BLaER1 treated with 17β-estradiol and CSF1 and Interleukin-3, amounts not matched to agents 10 nM and 100 nM (cell line): ENCODE measurements at regions not wholly inside any gene's neighbourhood (a gene's known extent, or its start where the extent isn't known, plus 50 kb on each side); places are given as distances from the start of the nearest gene placed in this dataset.
"Not testable (repeated sequence)": the region's sequence is repeated elsewhere in the genome, so short reads cannot be mapped to it uniquely, and the experiment has no call there.

Source experiments
- H3K27ac ChIP-seq, 11 experiments: shearing (Covaris generic); formaldehyde crosslinking; 2 replicates each; pipeline ENCODE4 v1.8.1; 2022
- H3K27me3 ChIP-seq, 11 experiments: shearing (Covaris generic); formaldehyde crosslinking; 2 replicates each; pipeline ENCODE4 v1.8.1; 2022
- H3K36me3 ChIP-seq, 11 experiments: shearing (Covaris generic); formaldehyde crosslinking; 2 replicates each; pipeline ENCODE4 v1.8.1; 2022
- H3K4me1 ChIP-seq, 10 experiments: shearing (Covaris generic); formaldehyde crosslinking; 2 replicates each; pipeline ENCODE4 v1.8.1; 2022
- H3K4me2 ChIP-seq, 11 experiments: shearing (Covaris generic); formaldehyde crosslinking; 2 replicates each; pipeline ENCODE4 v1.8.1; 2022
- H3K4me3 ChIP-seq, 10 experiments: shearing (Covaris generic); formaldehyde crosslinking; 2 replicates each; pipeline ENCODE4 v1.8.1; 2022
- H3K9ac ChIP-seq, 11 experiments: shearing (Covaris generic); formaldehyde crosslinking; 2 replicates each; pipeline ENCODE4 v1.8.1; 2022
- H3K9me3 ChIP-seq, 11 experiments: shearing (Covaris generic); formaldehyde crosslinking; replicated peaks in 1 of 11; 2 replicates each; pipeline ENCODE4 v1.8.1; 2022
- H4K20me1 ChIP-seq, 11 experiments: shearing (Covaris generic); formaldehyde crosslinking; 2 replicates each; pipeline ENCODE4 v1.8.1; 2022
- Cebpa-rat ChIP-seq, 11 experiments: shearing (Covaris generic); IDR thresholded peaks; 2 replicates each; pipeline ENCODE4 v1.8.1; 2022

DNA sequence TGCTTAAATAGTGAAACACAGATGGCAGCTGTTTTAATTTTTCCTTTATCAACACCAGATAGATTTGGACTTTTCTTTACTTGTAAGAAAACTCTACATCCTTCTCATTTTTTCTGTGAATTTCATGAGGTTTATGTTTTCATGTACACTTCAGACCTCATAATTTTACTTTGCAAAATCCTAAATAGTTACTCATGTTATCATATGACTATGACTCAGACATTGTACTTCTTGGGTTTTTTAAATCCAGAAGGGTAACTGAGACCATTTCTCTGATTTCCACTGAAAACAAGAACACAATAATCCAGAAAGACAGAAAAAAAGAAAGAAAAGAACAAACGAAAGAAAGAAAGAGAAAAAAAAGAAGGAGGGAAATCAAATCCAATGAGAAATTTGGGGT, 1021.6 kb downstream of the NCAM2 start:
- H3K4me1 ChIP-seq, result no peaks in the 10 kb centered on the region
- no peaks in the 10 kb centered on the region for H3K36me3 ChIP-seq
- H3K9ac ChIP-seq, result no peak overlapping the region
- no peak overlapping the region for H3K4me3 ChIP-seq
- H3K27ac ChIP-seq, result no peak overlapping the region
- no peak overlapping the region for H3K4me2 ChIP-seq
- H3K27me3 ChIP-seq, result no peaks in the 10 kb centered on the region
- H3K9me3 ChIP-seq, result peaks cover 0 to 25% (median 11%) of the 10 kb centered on the region in 11 experiments; a peak in 16 of 22 replicates
- H4K20me1 ChIP-seq, result no peaks in the 10 kb centered on the region
- TF ChIP-seq Cebpa-rat (IDR thresholded peaks at IDR 0.05), result no peak

DNA sequence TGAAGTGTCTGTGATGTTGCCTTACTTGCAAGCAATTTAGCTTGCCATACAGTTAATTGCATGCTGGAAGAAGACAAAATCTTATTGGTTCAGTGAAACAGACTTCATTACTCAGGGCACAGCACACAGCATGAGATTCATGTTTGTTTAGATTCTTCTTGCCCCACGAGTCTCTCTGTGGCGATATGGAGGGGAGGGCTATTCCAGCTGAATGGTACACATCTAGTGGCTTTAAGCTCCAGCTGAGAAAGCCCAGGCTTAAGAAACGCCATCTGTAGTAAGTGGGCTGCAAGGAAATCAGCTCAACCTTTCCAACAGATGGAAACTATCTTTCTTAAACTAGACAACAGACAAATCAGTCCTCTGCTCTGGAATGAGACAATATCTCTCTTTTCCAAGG, 1022.0 kb downstream of the NCAM2 start:
- no peak for TF ChIP-seq Cebpa-rat (IDR thresholded peaks at IDR 0.05)
- Histone ChIP-seq H3K9me3 (peaks cover 0 to 25% (median 9%) of the 10 kb centered on the region in 11 experiments; a peak in 16 of 22 replicates), H3K27me3 (no peaks in the 10 kb centered on the region), H3K4me1 (no peaks in the 10 kb centered on the region), H3K9ac (no peak overlapping the region), H4K20me1 (no peaks in the 10 kb centered on the region), H3K4me2 (no peak overlapping the region), H3K36me3 (no peaks in the 10 kb centered on the region), H3K27ac (no peak overlapping the region), H3K4me3 (no peak overlapping the region)

DNA sequence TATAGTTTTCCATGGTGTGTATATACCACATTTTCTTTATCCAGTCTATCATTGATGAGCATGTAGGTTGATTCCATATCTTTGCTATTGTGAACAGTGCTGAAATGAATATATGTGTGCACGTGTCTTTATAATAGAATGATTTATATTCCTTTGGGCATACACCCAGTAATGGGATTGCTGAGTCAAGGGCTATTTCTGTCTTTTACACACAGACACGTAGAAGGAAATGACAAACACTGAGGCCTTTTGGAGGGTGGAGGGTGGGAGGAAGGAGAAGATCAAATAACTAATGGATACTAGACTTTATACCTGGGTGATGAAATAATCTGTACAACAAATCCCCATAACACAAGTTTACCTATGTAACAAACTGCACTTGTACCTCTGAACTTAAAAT, 1025.7 kb downstream of the NCAM2 start:
- not testable (repeated sequence) for H3K9ac ChIP-seq, H3K4me1 ChIP-seq, H3K36me3 ChIP-seq, H3K27ac ChIP-seq, H3K4me3 ChIP-seq, H3K4me2 ChIP-seq, H4K20me1 ChIP-seq, H3K9me3 ChIP-seq, H3K27me3 ChIP-seq

DNA sequence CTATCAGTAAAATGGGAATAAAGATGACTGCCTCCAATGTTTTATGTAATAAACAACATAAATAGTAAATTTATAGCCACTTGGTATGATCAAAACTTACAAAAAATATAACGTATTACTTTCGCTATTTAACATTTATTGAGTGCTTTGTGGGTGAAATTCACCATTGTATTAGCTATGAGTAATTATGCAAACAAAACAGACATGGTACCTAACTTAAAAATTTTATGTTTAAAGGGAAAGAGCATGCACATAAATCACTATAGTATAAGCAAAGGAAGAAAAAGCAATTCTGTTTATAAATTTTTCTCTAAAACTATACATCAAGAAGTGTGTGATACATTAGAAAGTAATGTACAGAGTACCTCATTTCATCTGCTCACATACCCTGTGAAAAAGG, 1046.2 kb downstream of the NCAM2 start:
- no peak for TF ChIP-seq Cebpa-rat (IDR thresholded peaks at IDR 0.05)
- no peaks in the 10 kb centered on the region for H3K4me1 ChIP-seq

DNA sequence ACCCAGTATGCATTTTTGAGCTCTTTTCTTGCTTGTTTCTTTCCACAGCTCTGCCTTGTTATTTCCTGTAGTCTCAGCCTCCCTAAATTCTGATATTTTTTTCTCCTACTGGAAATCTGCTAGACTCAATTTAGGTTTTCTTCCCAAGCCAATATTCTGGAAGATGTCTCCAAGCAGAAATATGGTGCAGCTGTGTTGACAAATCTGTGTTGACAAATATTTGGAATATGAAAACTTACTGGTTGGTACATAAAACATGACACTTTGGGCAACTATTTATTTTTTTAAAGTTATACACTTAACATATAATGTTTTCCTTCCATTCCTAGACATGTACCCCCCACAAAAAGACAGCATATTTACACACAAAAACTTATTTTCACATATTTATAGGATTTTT, 1048.4 kb downstream of the NCAM2 start:
- H3K9me3 ChIP-seq, result no peaks in the 10 kb centered on the region
- no peak overlapping the region for H3K27ac ChIP-seq
- no peak overlapping the region for H3K4me3 ChIP-seq
- H3K4me1 ChIP-seq, result no peaks in the 10 kb centered on the region
- no peaks in the 10 kb centered on the region for H3K36me3 ChIP-seq
- H3K9ac ChIP-seq, result no peak overlapping the region
- no peak overlapping the region for H3K4me2 ChIP-seq
- no peak for TF ChIP-seq Cebpa-rat (IDR thresholded peaks at IDR 0.05)
- no peaks in the 10 kb centered on the region for H3K27me3 ChIP-seq
- no peaks in the 10 kb centered on the region for H4K20me1 ChIP-seq

More for the DNA sequence above, 1046.2 kb downstream of the NCAM2 start:
- no peak overlapping the region for H3K4me3 ChIP-seq
- H3K9ac ChIP-seq, result no peak overlapping the region
- H4K20me1 ChIP-seq, result no peaks in the 10 kb centered on the region
- no peaks in the 10 kb centered on the region for H3K27me3 ChIP-seq
- H3K36me3 ChIP-seq, result no peaks in the 10 kb centered on the region
- peaks cover 0 to 11% (median 0%) of the 10 kb centered on the region in 11 experiments; a peak in 4 of 22 replicates for H3K9me3 ChIP-seq
- no peak overlapping the region for H3K27ac ChIP-seq
- H3K4me2 ChIP-seq, result no peak overlapping the region

DNA sequence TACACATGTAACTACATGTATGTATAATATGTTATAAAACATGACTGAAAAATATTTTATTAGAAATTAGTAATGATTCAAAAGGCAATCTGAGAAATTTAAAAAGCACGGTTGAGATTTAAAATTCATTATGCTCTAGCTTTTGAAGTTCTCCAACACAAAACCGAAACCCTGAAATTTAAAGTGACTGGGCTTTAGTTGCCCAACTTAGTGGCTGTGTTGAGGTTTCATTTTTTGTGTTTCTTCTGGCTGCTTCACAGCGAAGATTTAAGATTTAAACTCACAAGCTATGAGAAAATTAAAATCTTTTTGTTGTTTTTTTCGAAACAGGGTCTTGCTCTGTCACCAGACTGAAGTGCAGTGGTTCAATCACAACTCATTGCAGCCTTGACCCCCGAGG, 1058.7 kb downstream of the NCAM2 start:
- no peak overlapping the region for H3K27ac ChIP-seq
- no peak overlapping the region for H3K9ac ChIP-seq
- no peak for TF ChIP-seq Cebpa-rat (IDR thresholded peaks at IDR 0.05)
- no peaks in the 10 kb centered on the region for H3K36me3 ChIP-seq
- H3K4me1 ChIP-seq, result no peaks in the 10 kb centered on the region
- no peaks in the 10 kb centered on the region for H4K20me1 ChIP-seq
- no peak overlapping the region for H3K4me3 ChIP-seq
- H3K27me3 ChIP-seq, result no peaks in the 10 kb centered on the region
- no peak overlapping the region for H3K4me2 ChIP-seq
- no peaks in the 10 kb centered on the region for H3K9me3 ChIP-seq

DNA sequence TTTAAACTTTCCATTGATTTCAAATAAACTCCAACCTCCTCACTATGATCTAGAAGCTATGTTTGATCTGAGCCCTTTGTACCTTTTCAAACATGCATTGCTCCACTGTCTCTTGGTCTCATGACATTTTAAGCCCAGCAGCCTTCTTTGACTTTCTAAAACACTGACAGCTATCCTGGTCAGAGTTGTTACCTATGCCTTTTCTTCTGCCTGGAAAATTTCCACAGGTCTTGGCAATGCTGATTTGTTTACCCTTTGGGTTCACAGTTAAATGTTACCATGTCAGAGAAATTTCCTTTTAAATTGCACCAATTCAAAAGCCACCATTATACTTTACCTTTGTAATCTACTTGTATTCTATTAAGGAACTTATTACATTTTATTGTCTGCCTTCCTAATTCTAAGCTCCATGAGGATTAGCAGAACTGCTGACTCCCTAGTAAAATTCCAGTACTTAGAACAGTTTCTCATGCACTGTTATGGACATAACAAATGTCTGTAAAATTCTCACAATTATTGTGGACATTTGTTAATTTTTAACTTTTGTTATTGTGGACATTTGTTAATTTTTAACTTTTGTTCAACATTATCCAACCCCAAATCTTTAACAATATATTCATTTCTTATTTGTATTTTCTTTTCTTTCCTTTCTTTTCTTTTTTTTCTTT, 1064.4 kb downstream of the NCAM2 start:
- H3K9me3 ChIP-seq, result no peaks in the 10 kb centered on the region
- no peaks in the 10 kb centered on the region for H3K36me3 ChIP-seq
- H3K9ac ChIP-seq, result no peak overlapping the region
- no peak for TF ChIP-seq Cebpa-rat (IDR thresholded peaks at IDR 0.05)
- H4K20me1 ChIP-seq, result no peaks in the 10 kb centered on the region
- H3K27me3 ChIP-seq, result no peaks in the 10 kb centered on the region
- H3K27ac ChIP-seq, result no peak overlapping the region
- H3K4me3 ChIP-seq, result no peak overlapping the region
- H3K4me2 ChIP-seq, result no peak overlapping the region
- H3K4me1 ChIP-seq, result no peaks in the 10 kb centered on the region

DNA sequence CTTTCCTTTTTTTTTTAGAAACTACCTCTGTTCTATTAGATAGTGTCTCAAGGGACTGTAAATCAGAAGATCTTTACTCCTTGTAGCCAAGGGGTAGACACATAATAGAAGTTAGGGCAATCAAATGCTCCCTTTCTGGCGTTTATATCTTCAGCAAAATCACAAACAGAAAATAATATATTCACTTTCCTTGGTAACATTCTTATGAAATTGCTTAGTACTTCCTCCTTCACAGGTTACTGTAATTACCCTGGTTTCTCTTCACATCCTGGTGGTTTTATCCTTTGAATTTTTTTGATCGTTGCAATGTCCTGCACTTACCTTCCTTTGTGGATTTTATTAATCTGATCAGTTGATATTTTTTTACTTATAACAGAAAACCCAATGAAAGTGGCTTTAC, 1064.9 kb downstream of the NCAM2 start:
- H3K4me1 ChIP-seq, result no peaks in the 10 kb centered on the region
- no peak overlapping the region for H3K4me3 ChIP-seq
- no peaks in the 10 kb centered on the region for H4K20me1 ChIP-seq
- H3K9me3 ChIP-seq, result no peaks in the 10 kb centered on the region
- TF ChIP-seq Cebpa-rat (IDR thresholded peaks at IDR 0.05), result no peak
- H3K27ac ChIP-seq, result no peak overlapping the region
- H3K4me2 ChIP-seq, result no peak overlapping the region
- no peak overlapping the region for H3K9ac ChIP-seq
- no peaks in the 10 kb centered on the region for H3K36me3 ChIP-seq
- H3K27me3 ChIP-seq, result no peaks in the 10 kb centered on the region

DNA sequence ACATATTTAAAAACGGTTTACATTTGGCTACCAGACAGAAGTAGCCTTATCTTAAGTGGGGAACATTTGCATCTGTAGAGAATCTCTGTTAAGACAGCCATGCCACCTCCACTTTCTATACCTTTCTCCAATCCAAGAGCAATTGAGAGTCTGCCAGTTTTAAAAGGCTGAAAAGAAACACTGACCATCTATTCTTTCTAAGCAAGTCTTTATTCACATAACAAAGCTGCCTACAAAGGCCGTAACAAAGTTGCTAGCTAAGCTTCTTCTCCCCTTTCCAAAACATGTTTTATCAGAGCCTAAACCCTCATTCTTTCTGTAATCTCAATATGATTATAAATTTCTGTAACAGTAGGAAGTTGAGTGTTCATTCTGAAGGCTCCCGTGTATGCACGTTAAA, 1078.3 kb downstream of the NCAM2 start:
- Histone ChIP-seq H3K9ac (no peak overlapping the region), H3K4me2 (no peak overlapping the region), H3K9me3 (peaks cover 3 to 8% (median 7%) of the 10 kb centered on the region in 11 experiments; a peak in 18 of 22 replicates), H3K36me3 (no peaks in the 10 kb centered on the region), H3K27ac (no peak overlapping the region), H3K4me3 (no peak overlapping the region), H3K4me1 (no peaks in the 10 kb centered on the region), H4K20me1 (no peaks in the 10 kb centered on the region), H3K27me3 (no peaks in the 10 kb centered on the region)
- TF ChIP-seq Cebpa-rat (IDR thresholded peaks at IDR 0.05), result no peak

DNA sequence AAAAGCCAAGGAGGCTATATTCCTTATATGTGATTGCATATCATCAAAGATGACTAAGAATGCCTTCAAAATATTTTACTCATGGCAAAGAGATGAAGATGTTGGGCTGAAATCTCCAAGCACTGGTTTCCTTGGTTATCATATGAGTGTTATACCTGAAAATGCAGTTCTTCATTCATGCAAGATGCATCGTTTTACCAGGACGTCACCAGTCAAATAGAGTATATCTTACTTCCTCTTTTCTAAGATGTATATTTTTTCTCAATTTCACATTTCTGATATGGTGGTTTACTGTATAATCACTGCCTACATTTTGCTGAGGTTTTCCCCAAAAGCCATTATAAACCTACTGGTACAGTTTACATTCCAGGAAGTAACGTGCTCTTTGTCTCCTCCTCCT, 1085.7 kb downstream of the NCAM2 start:
- Histone ChIP-seq H3K36me3 (no peaks in the 10 kb centered on the region), H3K9me3 (peaks cover 5 to 13% (median 10%) of the 10 kb centered on the region in 11 experiments; a peak in 19 of 22 replicates), H3K4me1 (no peaks in the 10 kb centered on the region), H3K9ac (no peak overlapping the region), H3K4me3 (no peak overlapping the region), H3K4me2 (no peak overlapping the region), H3K27ac (no peak overlapping the region), H3K27me3 (no peaks in the 10 kb centered on the region), H4K20me1 (no peaks in the 10 kb centered on the region)
- TF ChIP-seq Cebpa-rat (IDR thresholded peaks at IDR 0.05), result no peak
